Common myeloid progenitor, CD34-positive (primary cell): ENCODE measurements at regions not wholly inside any gene's neighbourhood (a gene's known extent, or its start where the extent isn't known, plus 50 kb on each side); places are given as distances from the start of the nearest gene placed in this dataset.

Experiments
- CTCF ChIA-PET: fragments of 350-600 bp; sonication (Branson Sonifier 250); formaldehyde crosslinking; loops from one replicate; lab custom pipeline; 2021; ENCODE audit warnings: antibody characterized with exemption; lab: Charles Lee
- POLR2A ChIA-PET: fragments of 350-600 bp; sonication (Branson Sonifier 250); formaldehyde crosslinking; loops from one replicate; lab custom pipeline; 2021; ENCODE audit warnings: antibody characterized with exemption; lab: Charles Lee
- DNase-seq, 3 donors: peaks; one replicate each; pipeline versions ENCODE4 v3.0.0 to v3.0.0-alpha.2; 2013
- H3K27ac ChIP-seq, 2 experiments: 1 replicate in 1 of 2; 2 replicates in 1 of 2; pipeline ENCODE4 v1.7.0; 2013; ENCODE audit warnings: inconsistent platforms in 2 of 2, low read length in 2 of 2, mild to moderate bottlenecking in 2 of 2, low read depth in 1 of 2, moderate library complexity in 1 of 2; ENCODE audit not compliant: severe bottlenecking in 2 of 2, insufficient read depth in 1 of 2, poor library complexity in 1 of 2
- H3K27me3 ChIP-seq, 5 experiments: replicated peaks in 2 of 5; 1 replicate in 3 of 5; 2 replicates in 2 of 5; pipeline versions ENCODE4 v1.6.1 to v1.7.0; 2013; ENCODE audit warnings: low read length in 4 of 5, mild to moderate bottlenecking in 2 of 5, moderate library complexity in 2 of 5, inconsistent platforms in 1 of 5; ENCODE audit not compliant: insufficient read depth in 5 of 5, control insufficient read depth in 4 of 5
- H3K36me3 ChIP-seq, 4 experiments: 1 replicate in 2 of 4; 2 replicates in 2 of 4; pipeline versions ENCODE4 v1.6.1 to v1.7.0; 2013; ENCODE audit warnings: low read length in 3 of 4, control low read depth in 1 of 4, mild to moderate bottlenecking in 1 of 4; ENCODE audit not compliant: control insufficient read depth in 4 of 4, insufficient read depth in 4 of 4
- H3K4me1 ChIP-seq, 4 experiments: 1 replicate in 3 of 4; 2 replicates in 1 of 4; pipeline versions ENCODE4 v1.6.1 to v1.7.1; 2013; ENCODE audit warnings: low read length in 3 of 4, mild to moderate bottlenecking in 3 of 4, control low read depth in 1 of 4, inconsistent platforms in 1 of 4, moderate library complexity in 1 of 4; ENCODE audit not compliant: control insufficient read depth in 4 of 4, insufficient read depth in 4 of 4; ENCODE audit errors: control extremely low read depth in 1 of 4
- H3K4me3 ChIP-seq, 7 experiments: 1 replicate in 4 of 7; 2 replicates in 3 of 7; pipeline versions ENCODE4 v1.5.1 to v1.7.0; 2013; ENCODE audit warnings: mild to moderate bottlenecking in 7 of 7, low read length in 6 of 7, moderate library complexity in 6 of 7, inconsistent platforms in 2 of 7, low read depth in 2 of 7, control low read depth in 1 of 7; ENCODE audit not compliant: insufficient read depth in 4 of 7, control insufficient read depth in 1 of 7; ENCODE audit errors: extremely low read depth in 1 of 7
- H3K9me3 ChIP-seq, 5 experiments: 1 replicate in 4 of 5; 2 replicates in 1 of 5; pipeline versions ENCODE4 v1.6.1 to v1.7.1; 2013; ENCODE audit warnings: low read length in 4 of 5, mild to moderate bottlenecking in 2 of 5, inconsistent platforms in 1 of 5, low read depth in 1 of 5, moderate library complexity in 1 of 5; ENCODE audit not compliant: control insufficient read depth in 4 of 5, insufficient read depth in 2 of 5; ENCODE audit errors: control extremely low read depth in 1 of 5
- WGBS: methylation state at CpG from one replicate; pipeline ENCODE4 v1.1.5; 2013; ENCODE audit not compliant: insufficient coverage; 5-methylcytosine and 5-hydroxymethylcytosine counted together

DNA sequence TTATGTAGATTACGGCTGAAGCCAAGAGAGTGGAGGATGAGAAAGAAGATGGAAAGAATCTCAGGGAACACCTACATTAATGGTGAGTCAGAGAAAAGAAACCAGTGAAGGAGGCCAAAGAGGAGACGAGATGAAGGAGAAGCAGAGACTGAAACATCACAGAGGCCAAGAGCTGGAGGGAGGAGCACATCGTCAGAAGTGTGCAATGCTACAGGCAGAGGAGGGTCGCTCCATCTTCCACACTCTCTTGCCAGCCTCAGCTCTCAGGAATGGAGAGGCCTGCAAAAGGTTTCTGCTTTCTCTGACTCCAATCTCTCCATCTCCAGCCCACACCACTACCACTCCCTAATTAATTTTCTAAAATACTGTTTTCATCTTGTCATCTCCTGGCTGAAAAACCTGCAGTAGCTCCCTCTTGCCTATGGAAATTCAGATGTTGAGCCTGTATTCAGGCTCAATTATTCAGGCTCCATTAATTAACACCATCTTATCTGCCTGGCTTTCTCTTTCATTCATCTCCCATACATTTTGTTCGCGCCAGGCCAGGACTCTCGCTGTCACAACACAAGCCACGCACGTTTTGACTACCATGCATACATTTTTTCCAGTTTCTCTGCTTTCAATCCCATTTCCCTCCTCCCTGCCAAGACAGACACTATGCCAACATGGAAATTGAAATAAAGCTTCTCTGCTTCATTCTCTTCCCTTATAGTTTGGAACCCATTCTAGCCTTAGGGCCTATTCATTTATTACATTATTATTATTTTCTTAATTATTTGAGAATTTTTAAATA is 165.8 kb downstream of the INHBA start:
- ChIA-PET CTCF (interaction anchor here (0.5 kb wide), 1 partner anchor 998 kb away, joined by 3 read pairs; no protein-coding TSS in a partner anchor), POLR2A (no interaction called here)
- Histone ChIP-seq H3K4me3 (no peak overlapping the region), H3K36me3 (no peaks in the 10 kb centered on the region), H3K9me3 (peaks cover 0 to 2% (median 0%) of the 10 kb centered on the region in 5 experiments), H3K27me3 (no peaks in the 10 kb centered on the region), H3K27ac (no peak overlapping the region), H3K4me1 (no peaks in the 10 kb centered on the region)
- WGBS = 89% methylated on average over 8 of the region's 9 CpGs
- no peak for DNase-seq

DNA sequence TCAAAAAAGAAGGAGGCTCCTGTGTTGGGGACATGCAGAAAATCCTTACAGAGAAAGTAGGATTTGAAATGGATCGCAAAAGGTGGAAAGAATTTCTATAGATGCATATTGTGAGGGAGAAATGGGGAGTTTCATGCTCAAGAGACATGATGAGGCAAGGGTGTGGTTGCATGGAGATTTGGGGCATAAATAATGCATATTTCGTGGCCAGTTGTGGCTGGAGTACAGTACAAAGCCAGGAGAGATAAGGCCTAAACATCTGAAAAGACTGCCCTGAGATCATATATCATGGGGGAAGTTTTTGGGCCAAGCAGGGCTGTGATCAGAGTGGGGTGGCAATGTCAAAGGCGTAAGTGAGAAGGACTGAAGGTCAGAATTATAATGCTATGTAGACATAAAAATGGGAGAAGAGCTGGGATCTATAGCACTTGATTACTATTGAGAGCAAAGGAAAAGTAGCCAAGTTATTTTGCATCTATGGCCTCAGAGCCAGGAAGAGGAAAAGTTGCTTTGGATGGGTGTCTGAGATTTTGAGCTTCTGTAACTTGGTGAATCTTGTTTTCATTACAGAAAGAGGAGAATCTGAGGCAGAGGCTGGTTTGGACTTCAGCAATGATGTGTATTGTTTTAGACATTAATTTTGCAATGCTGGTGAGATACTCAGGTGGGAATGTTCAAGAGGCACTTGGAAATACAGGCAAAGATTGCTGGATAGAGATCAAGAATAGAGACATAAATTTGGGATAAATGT is 166.6 kb downstream of the INHBA start:
- no peak overlapping the region for H3K4me3 ChIP-seq
- H3K9me3 ChIP-seq = peaks cover 0 to 2% (median 0%) of the 10 kb centered on the region in 5 experiments
- no peak overlapping the region for H3K27ac ChIP-seq
- no peaks in the 10 kb centered on the region for H3K27me3 ChIP-seq
- POLR2A ChIA-PET = no interaction called here
- no peak for DNase-seq
- 94% methylated on average over 3 of the region's 3 CpGs for WGBS
- CTCF ChIA-PET = interaction anchor here (0.5 kb wide), 1 partner anchor 998 kb away, joined by 3 read pairs; no protein-coding TSS in a partner anchor
- no peaks in the 10 kb centered on the region for H3K36me3 ChIP-seq
- no peaks in the 10 kb centered on the region for H3K4me1 ChIP-seq

DNA sequence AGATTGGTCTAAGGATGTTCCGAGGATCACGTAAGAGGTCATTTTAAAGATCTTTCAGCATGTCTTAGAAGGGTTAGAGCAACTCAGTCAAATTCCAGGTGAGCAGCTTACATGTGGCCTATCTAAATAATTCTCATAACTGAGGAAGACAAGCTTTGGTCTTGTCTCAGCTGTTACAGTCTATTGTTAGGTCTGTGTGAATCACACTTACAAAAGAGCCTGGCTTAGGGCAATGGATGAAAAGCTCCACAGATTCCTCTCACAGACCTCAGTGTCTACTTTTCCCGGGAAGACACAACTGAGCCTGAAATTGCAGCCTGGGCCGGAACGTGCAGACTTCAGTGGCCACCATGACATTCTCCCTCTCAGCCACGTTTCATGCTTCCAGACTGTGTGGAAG is 173.1 kb downstream of the INHBA start:
- ChIA-PET POLR2A (no interaction called here), CTCF (no interaction called here)
- 90% methylated on average over 4 of the region's 6 CpGs for WGBS
- Histone ChIP-seq H3K27ac (no peak overlapping the region), H3K36me3 (no peaks in the 10 kb centered on the region), H3K27me3 (no peaks in the 10 kb centered on the region), H3K9me3 (peaks cover 0 to 4% (median 0%) of the 10 kb centered on the region in 5 experiments), H3K4me1 (no peaks in the 10 kb centered on the region), H3K4me3 (no peak overlapping the region)
- DNase-seq = no peak

DNA sequence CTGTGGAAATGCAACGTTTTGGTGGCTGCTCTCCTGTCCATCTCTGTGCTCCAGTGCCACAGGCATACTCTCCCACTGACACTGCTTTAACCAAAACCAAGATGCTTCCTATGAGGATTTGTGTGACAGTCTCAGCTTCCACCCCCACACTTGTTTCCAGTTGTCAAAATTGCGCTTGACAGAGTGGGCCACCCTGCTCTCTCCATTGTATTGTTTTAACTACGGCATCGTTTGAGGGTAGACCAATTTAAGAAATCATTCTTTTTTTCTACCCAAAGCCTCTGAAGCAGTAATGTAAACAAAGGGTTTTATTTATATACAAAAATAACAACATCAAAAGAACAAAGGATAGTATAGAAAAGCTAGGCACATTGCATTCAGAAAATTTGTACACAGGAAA is 178.0 kb downstream of the INHBA start:
- no peak overlapping the region for H3K27ac ChIP-seq
- peaks cover 0 to 12% (median 10%) of the 10 kb centered on the region in 5 experiments for H3K9me3 ChIP-seq
- ChIA-PET CTCF (no interaction called here), POLR2A (no interaction called here)
- no peak overlapping the region for H3K4me3 ChIP-seq
- H3K4me1 ChIP-seq = no peaks in the 10 kb centered on the region
- H3K36me3 ChIP-seq = no peaks in the 10 kb centered on the region
- DNase-seq = no peak
- H3K27me3 ChIP-seq = peaks cover 0 to 3% (median 0%) of the 10 kb centered on the region in 5 experiments
- 100% methylated on average over 1 of the region's 4 CpGs for WGBS

DNA sequence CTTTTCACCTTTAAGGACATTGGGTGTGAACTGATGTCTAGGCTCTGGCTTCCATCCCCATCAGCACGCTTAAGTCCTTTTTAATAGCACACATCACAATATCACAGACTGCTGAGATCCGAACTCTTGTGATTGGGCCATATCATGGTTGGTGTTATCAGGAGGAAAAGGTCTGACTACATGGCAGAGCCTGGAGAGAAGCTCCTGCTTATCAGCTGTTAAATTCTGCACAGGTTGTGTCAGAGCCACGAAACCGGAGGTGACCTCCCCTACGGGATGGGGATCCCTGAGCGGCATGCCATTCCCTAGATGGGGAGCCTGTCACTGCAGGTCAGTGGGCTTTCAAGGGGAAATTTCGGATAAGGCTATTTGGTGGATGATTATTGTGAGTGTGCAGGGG is 182.4 kb downstream of the INHBA start:
- Histone ChIP-seq H3K36me3 (no peaks in the 10 kb centered on the region), H3K27ac (no peak overlapping the region), H3K9me3 (peaks cover 0 to 16% (median 10%) of the 10 kb centered on the region in 5 experiments), H3K4me3 (no peak overlapping the region), H3K27me3 (peaks cover 0 to 3% (median 0%) of the 10 kb centered on the region in 5 experiments), H3K4me1 (no peaks in the 10 kb centered on the region)
- CTCF ChIA-PET = no interaction called here
- POLR2A ChIA-PET = no interaction called here
- DNase-seq = no peak
- WGBS = 95% methylated on average over 3 of the region's 7 CpGs

DNA sequence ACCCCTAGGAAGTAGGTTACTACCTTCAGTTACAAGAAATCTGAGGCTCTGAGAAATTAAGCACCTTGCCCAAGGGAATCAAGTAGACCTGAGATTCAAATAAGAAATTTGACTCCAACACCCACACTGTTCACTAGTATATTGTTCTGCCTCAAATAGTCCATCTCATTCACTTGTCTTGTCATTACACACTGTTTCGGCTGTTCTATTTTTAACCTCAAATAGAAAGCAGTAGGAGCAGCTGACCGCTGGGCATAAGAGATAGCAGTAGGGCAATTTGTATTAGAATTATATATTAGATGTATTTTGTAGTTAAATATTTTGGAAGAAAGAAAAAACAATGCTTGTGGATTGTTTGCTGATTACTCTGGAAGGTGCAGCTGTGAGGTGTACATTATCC is 185.1 kb downstream of the INHBA start:
- H3K4me3 ChIP-seq = no peak overlapping the region
- no peak for DNase-seq
- no CpG with 5 or more reads among the region's 2 CpGs for WGBS
- no peaks in the 10 kb centered on the region for H3K27me3 ChIP-seq
- H3K4me1 ChIP-seq = no peaks in the 10 kb centered on the region
- H3K36me3 ChIP-seq = no peaks in the 10 kb centered on the region
- POLR2A ChIA-PET = no interaction called here
- H3K27ac ChIP-seq = no peak overlapping the region
- CTCF ChIA-PET = interaction anchor here (1.2 kb wide), 1 partner anchor 9 kb away, joined by 5 read pairs; no protein-coding TSS in a partner anchor
- peaks cover 0 to 9% (median 5%) of the 10 kb centered on the region in 5 experiments for H3K9me3 ChIP-seq

DNA sequence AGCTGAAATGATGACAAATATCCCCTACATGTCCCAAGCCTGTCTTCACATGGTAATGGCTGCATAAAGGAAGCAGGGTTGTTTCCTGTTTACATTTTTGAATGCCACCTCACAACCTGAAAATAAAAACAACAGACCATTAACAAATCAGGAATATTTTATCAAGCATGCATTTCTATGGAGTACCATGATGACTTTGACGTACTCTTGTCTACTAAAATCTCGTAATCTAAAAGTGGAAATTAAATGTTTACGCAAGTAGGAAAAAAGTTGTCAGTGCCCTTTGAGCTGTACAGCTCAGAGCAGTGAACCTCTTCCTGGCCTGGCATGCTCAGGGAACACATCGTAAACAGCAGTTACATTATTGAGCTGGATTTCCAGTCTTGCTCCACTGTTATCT is 194.1 kb downstream of the INHBA start:
- no peak for DNase-seq
- CTCF ChIA-PET = interaction anchor here (1.9 kb wide), 1 partner anchor 9 kb away, joined by 5 read pairs; no protein-coding TSS in a partner anchor

More for the DNA sequence above, 194.1 kb downstream of the INHBA start:
- no peaks in the 10 kb centered on the region for H3K9me3 ChIP-seq
- POLR2A ChIA-PET = no interaction called here
- no peaks in the 10 kb centered on the region for H3K27me3 ChIP-seq
- H3K27ac ChIP-seq = no peak overlapping the region
- H3K4me3 ChIP-seq = no peak overlapping the region
- 95% methylated on average over 4 of the region's 4 CpGs for WGBS
- no peaks in the 10 kb centered on the region for H3K4me1 ChIP-seq
- no peaks in the 10 kb centered on the region for H3K36me3 ChIP-seq
